Bronchial epithelial cell (primary cell): ENCODE measurements at regions not wholly inside any gene's neighbourhood (a gene's known extent, or its start where the extent isn't known, plus 50 kb on each side); places are given as distances from the start of the nearest gene placed in this dataset.

Source experiments
- DNase-seq: peaks from one replicate; pipeline ENCODE4 v3.0.0-alpha.2; 2010; ENCODE audit warnings: low read depth
- FAIRE-seq: peaks from 2 replicates; lab custom pipeline; 2011; peaks lifted over from hg19 to GRCh38; lab: Jason Lieb, UNC
- H3K27me3 ChIP-seq: 2 replicates; pipeline ENCODE4 v1.5.1; 2011; ENCODE audit warnings: low read length; ENCODE audit not compliant: control insufficient read depth, insufficient read depth
- H3K36me3 ChIP-seq: 2 replicates; pipeline ENCODE4 v1.5.1; 2011; ENCODE audit warnings: low read length; ENCODE audit not compliant: control insufficient read depth, insufficient read depth
- H3K4me3 ChIP-seq: 2 replicates; pipeline ENCODE4 v1.5.1; 2011; ENCODE audit warnings: mild to moderate bottlenecking, low read depth, low read length, control low read depth
- CTCF ChIP-seq: IDR thresholded peaks from 2 replicates; pipeline ENCODE4 v1.5.1; 2011; ENCODE audit warnings: mild to moderate bottlenecking, moderate library complexity, low read length, control low read depth, inconsistent platforms; ENCODE audit not compliant: insufficient read depth, severe bottlenecking

GRCh38 chrX:20397587-20397986 is 130.9 kb upstream of the RPS6KA3 start:
- Histone ChIP-seq H3K27me3 (no peaks in the 10 kb centered on the region), H3K4me3 (no peak overlapping the region), H3K36me3 (no peaks in the 10 kb centered on the region)
- no peak for DNase-seq
- no peak for TF ChIP-seq CTCF
- FAIRE-seq = peak; percentile 52

GRCh38 chrX:20394451-20394850 is 127.7 kb upstream of the RPS6KA3 start:
- DNase-seq (no peak), FAIRE-seq (no peak)
- Histone ChIP-seq H3K36me3 (no peaks in the 10 kb centered on the region), H3K4me3 (no peak overlapping the region), H3K27me3 (no peaks in the 10 kb centered on the region)
- TF ChIP-seq CTCF = no peak

- FAIRE-seq (no peak), DNase-seq (no peak)
- Histone ChIP-seq H3K36me3 (no peaks in the 10 kb centered on the region), H3K27me3 (no peaks in the 10 kb centered on the region), H3K4me3 (no peak overlapping the region)
- no peak for TF ChIP-seq CTCF
Observed at GRCh38 chrX:20393944-20394343, 127.2 kb upstream of the RPS6KA3 start.

- H3K27me3 ChIP-seq = no peaks in the 10 kb centered on the region
- H3K36me3 ChIP-seq = no peaks in the 10 kb centered on the region
- no peak for TF ChIP-seq CTCF
- no peak overlapping the region for H3K4me3 ChIP-seq
- DNase-seq (no peak), FAIRE-seq (no peak)
Observed at GRCh38 chrX:20388594-20388993, 121.9 kb upstream of the RPS6KA3 start.

GRCh38 chrX:20383477-20383876 is 116.8 kb upstream of the RPS6KA3 start:
- TF ChIP-seq CTCF = no peak
- no peak for FAIRE-seq
- Histone ChIP-seq H3K27me3 (no peaks in the 10 kb centered on the region), H3K4me3 (no peak overlapping the region), H3K36me3 (no peaks in the 10 kb centered on the region)
- no peak for DNase-seq

GRCh38 chrX:20382518-20383297 is 116.0 kb upstream of the RPS6KA3 start:
- H3K4me3 ChIP-seq = no peak overlapping the region
- no peak for FAIRE-seq
- peak; percentile 31 for DNase-seq

More at GRCh38 chrX:20382518-20383297, 116.0 kb upstream of the RPS6KA3 start:
- TF ChIP-seq CTCF = no peak
- Histone ChIP-seq H3K36me3 (no peaks in the 10 kb centered on the region), H3K27me3 (no peaks in the 10 kb centered on the region)
